ENCODE measurements at regions not wholly inside any gene's neighbourhood (a gene's known extent, or its start where the extent isn't known, plus 50 kb on each side); places are given as distances from the start of the nearest gene placed in this dataset.

- no peak for TF ChIP-seq CTCF (IDR thresholded peaks at IDR 0.05; ENCODE audit: low read depth, low read length, missing control alignments)
- no peak for DNase-seq (ENCODE audit: low read depth)
- in situ Hi-C loops (cut with HindIII; ENCODE audit: low sequenced_read_pairs): no loop called here
- H3K4me3 ChIP-seq (ENCODE audit: low read depth, low read length): no peak overlapping the region
Measured at GRCh38 chr5:167557359-167557758, 734.1 kb upstream of the WWC1 start.

- H3K4me3 ChIP-seq (ENCODE audit: low read depth, low read length): no peak overlapping the region
- in situ Hi-C loops (cut with HindIII; ENCODE audit: low sequenced_read_pairs): no loop called here
- no peak for DNase-seq (ENCODE audit: low read depth)
- TF ChIP-seq CTCF (IDR thresholded peaks at IDR 0.05; ENCODE audit: low read depth, low read length, missing control alignments): no peak
Measured at GRCh38 chr5:167561796-167562195, 729.6 kb upstream of the WWC1 start.

- in situ Hi-C loops (cut with HindIII; ENCODE audit: low sequenced_read_pairs): no loop called here
- no peak overlapping the region for H3K4me3 ChIP-seq (ENCODE audit: low read depth, low read length)
- DNase-seq (ENCODE audit: low read depth): no peak
- no peak for TF ChIP-seq CTCF (IDR thresholded peaks at IDR 0.05; ENCODE audit: low read depth, low read length, missing control alignments)
Measured at GRCh38 chr5:167564275-167564674, 727.2 kb upstream of the WWC1 start.

- DNase-seq (ENCODE audit: low read depth): peak; percentile 18
- in situ Hi-C loops (cut with HindIII; ENCODE audit: low sequenced_read_pairs): no loop called here
- peak; percentile 39 for TF ChIP-seq CTCF (IDR thresholded peaks at IDR 0.05; ENCODE audit: low read depth, low read length, missing control alignments)
- no peak overlapping the region for H3K4me3 ChIP-seq (ENCODE audit: low read depth, low read length)
Measured at GRCh38 chr5:167565189-167565954, 726.1 kb upstream of the WWC1 start.

GRCh38 chr5:167570431-167570830 lies 721.0 kb upstream of the WWC1 start:
- DNase-seq (ENCODE audit: low read depth): no peak
- no peak overlapping the region for H3K4me3 ChIP-seq (ENCODE audit: low read depth, low read length)
- in situ Hi-C loops (cut with HindIII; ENCODE audit: low sequenced_read_pairs): no loop called here
- no peak for TF ChIP-seq CTCF (IDR thresholded peaks at IDR 0.05; ENCODE audit: low read depth, low read length, missing control alignments)

- TF ChIP-seq CTCF (IDR thresholded peaks at IDR 0.05; ENCODE audit: low read depth, low read length, missing control alignments): no peak
- in situ Hi-C loops (cut with HindIII; ENCODE audit: low sequenced_read_pairs): no loop called here
- no peak overlapping the region for H3K4me3 ChIP-seq (ENCODE audit: low read depth, low read length)
- no peak for DNase-seq (ENCODE audit: low read depth)
Measured at GRCh38 chr5:167571824-167572223, 719.6 kb upstream of the WWC1 start.

Data from astrocyte of the cerebellum (primary cell).